GM18951 (cell line): ENCODE measurements at regions not wholly inside any gene's neighbourhood (a gene's known extent, or its start where the extent isn't known, plus 50 kb on each side); places are given as distances from the start of the nearest gene placed in this dataset.

Source experiments
- POLR2A ChIP-seq: IDR thresholded peaks from 4 replicates; pipeline ENCODE4 v1.6.1; 2011; ENCODE audit warnings: mild to moderate bottlenecking; ENCODE audit not compliant: insufficient read length, insufficient read depth; ENCODE audit errors: extremely low read depth
- in situ Hi-C: fragments of 300-500 bp; cut with MboI; formaldehyde crosslinking; loops from one replicate; pipeline ENCODE4 v1.12.0; 2022; ENCODE audit warnings: low sequenced_read_pairs, mixed read lengths, inconsistent platforms; ENCODE audit not compliant: unreplicated experiment

DNA sequence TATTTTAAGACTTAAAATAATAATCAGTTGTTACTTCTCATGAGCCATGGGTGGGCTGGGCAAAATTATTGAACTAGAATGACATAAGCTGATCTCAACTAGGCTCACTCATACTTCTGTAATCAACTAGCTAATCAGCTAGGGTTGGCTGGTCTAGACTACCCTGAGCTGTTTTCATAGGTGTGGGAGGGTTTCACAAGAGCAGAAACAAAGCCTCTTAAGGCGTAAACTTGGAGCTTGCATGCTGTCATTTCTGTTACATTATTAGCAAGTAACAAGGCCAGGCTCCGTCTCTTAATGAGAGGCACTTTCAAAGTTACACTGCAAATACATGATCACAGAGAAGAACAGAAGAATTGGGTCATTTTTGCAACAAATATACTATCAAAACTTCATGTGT is 57.2 kb upstream of the GHR start:
- no peak for TF ChIP-seq POLR2A
- in situ Hi-C loops, result no loop called here
